HG03060 (cell line): ENCODE measurements at regions not wholly inside any gene's neighbourhood (a gene's known extent, or its start where the extent isn't known, plus 50 kb on each side); places are given as distances from the start of the nearest gene placed in this dataset.

Source experiments
- ATAC-seq: cut with Tn5 transposase; IDR thresholded peaks from one replicate; pipeline ENCODE4 v1.9.1; 2021; ENCODE audit warnings: low read depth, moderate number of reproducible peaks; ENCODE audit not compliant: unreplicated experiment

- no peak for ATAC-seq
Observed at GRCh38 chr4:138761638-138762220, 253.9 kb upstream of the NOCT start.

- no peak for ATAC-seq
Observed at GRCh38 chr4:138759554-138759902, 256.1 kb upstream of the NOCT start.

- no peak for ATAC-seq
Observed at GRCh38 chr4:138758876-138759553, 256.6 kb upstream of the NOCT start.

GRCh38 chr4:138758196-138758595, 257.4 kb upstream of the NOCT start:
- no peak for ATAC-seq

- ATAC-seq = no peak
Observed at GRCh38 chr4:138757432-138757831, 258.1 kb upstream of the NOCT start.

- ATAC-seq = no peak
Observed at GRCh38 chr4:138756519-138756918, 259.1 kb upstream of the NOCT start.

- ATAC-seq = no peak
Observed at GRCh38 chr4:138751309-138751708, 264.3 kb upstream of the NOCT start.

- ATAC-seq = no peak
Observed at GRCh38 chr4:138749303-138749702, 266.3 kb upstream of the NOCT start.

- ATAC-seq = no peak
Observed at GRCh38 chr4:138741766-138742377, 273.7 kb upstream of the NOCT start.

- no peak for ATAC-seq
Observed at GRCh38 chr4:138740816-138741745, 274.5 kb upstream of the NOCT start.

GRCh38 chr4:138736362-138736761, 279.2 kb upstream of the NOCT start:
- no peak for ATAC-seq

- ATAC-seq = no peak
Observed at GRCh38 chr4:138734746-138735145, 280.8 kb upstream of the NOCT start.

GRCh38 chr4:138728566-138728965, 287.0 kb upstream of the NOCT start:
- ATAC-seq = no peak

- no peak for ATAC-seq
Observed at GRCh38 chr4:138727731-138728130, 287.9 kb upstream of the NOCT start.

GRCh38 chr4:138724530-138724929, 291.1 kb upstream of the NOCT start:
- ATAC-seq = no peak

GRCh38 chr4:138716559-138717335, 298.8 kb upstream of the NOCT start:
- no peak for ATAC-seq

- no peak for ATAC-seq
Observed at GRCh38 chr4:138710297-138710696, 305.3 kb upstream of the NOCT start.

GRCh38 chr4:138709859-138710258, 305.7 kb upstream of the NOCT start:
- no peak for ATAC-seq

GRCh38 chr4:138707746-138708677, 307.6 kb upstream of the NOCT start:
- no peak for ATAC-seq
